Body of pancreas (tissue), 4 donors: ENCODE measurements at regions not wholly inside any gene's neighbourhood (a gene's known extent, or its start where the extent isn't known, plus 50 kb on each side); places are given as distances from the start of the nearest gene placed in this dataset.

Experiments
- CTCF ChIP-seq, 7 experiments: fragments of 450-650 bp in 4 of 7; fragments of 200-600 bp in 3 of 7; sonication (generic) in 3 of 7; IDR thresholded peaks; one replicate each; pipeline ENCODE4 v1.5.1; 2016 to 2019; ENCODE audit warnings: antibody characterized with exemption in 7 of 7
- POLR2A ChIP-seq, 3 donors: fragments of 450-650 bp; IDR thresholded peaks; one replicate each; pipeline ENCODE4 v1.6.1; 2016; ENCODE audit warnings: antibody characterized with exemption in 3 of 3, mild to moderate bottlenecking in 2 of 3

GRCh38 chr1:238005116-238005515 lies 114.4 kb upstream of the ZP4 start:
- no peak for TF ChIP-seq CTCF (IDR thresholded peaks at IDR 0.05)
- no peak for TF ChIP-seq POLR2A (IDR thresholded peaks at IDR 0.05)
